ENCODE measurements at regions not wholly inside any gene's neighbourhood (a gene's known extent, or its start where the extent isn't known, plus 50 kb on each side); places are given as distances from the start of the nearest gene placed in this dataset.

DNA sequence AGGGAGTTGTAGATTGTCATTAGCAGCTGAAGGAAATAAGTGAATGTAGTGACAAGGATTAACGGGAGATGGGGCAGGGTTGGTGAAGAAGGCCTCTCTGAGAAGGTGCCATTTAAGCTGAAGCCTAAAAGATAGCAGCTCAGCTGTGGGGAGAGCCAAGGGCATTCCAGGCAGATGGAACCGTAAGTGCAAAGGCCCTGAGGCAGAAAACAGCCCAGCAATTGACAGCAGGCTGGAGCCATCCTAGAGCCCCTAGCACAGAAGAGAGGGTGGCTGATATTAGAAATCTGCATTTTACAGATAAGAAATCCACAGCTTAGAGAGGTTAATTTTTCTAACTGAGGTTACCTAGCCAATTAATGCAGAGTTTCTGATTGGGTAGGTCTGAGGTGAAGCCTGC is 374.5 kb upstream of the PROK2 start:
- intact Hi-C loops (cut with DNase I), result no loop called here
- Histone ChIP-seq H3K9me3 (no peaks in the 10 kb centered on the region), H3K27ac (no peak overlapping the region), H3K36me3 (no peaks in the 10 kb centered on the region), H3K4me3 (no peak overlapping the region), H3K27me3 (no peaks in the 10 kb centered on the region), H3K4me1 (peaks cover 0 to 27% (median 9%) of the 10 kb centered on the region in 4 donors)
- no peak for ATAC-seq
- TF ChIP-seq, protein P1, sequence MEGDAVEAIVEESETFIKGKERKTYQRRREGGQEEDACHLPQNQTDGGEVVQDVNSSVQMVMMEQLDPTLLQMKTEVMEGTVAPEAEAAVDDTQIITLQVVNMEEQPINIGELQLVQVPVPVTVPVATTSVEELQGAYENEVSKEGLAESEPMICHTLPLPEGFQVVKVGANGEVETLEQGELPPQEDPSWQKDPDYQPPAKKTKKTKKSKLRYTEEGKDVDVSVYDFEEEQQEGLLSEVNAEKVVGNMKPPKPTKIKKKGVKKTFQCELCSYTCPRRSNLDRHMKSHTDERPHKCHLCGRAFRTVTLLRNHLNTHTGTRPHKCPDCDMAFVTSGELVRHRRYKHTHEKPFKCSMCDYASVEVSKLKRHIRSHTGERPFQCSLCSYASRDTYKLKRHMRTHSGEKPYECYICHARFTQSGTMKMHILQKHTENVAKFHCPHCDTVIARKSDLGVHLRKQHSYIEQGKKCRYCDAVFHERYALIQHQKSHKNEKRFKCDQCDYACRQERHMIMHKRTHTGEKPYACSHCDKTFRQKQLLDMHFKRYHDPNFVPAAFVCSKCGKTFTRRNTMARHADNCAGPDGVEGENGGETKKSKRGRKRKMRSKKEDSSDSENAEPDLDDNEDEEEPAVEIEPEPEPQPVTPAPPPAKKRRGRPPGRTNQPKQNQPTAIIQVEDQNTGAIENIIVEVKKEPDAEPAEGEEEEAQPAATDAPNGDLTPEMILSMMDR (IDR thresholded peaks at IDR 0.05), result no peak
- no peak for TF ChIP-seq POLR2A (IDR thresholded peaks at IDR 0.05)
- WGBS (ENCODE audit: insufficient coverage, low coverage, low lambda C conversion rate, missing lambda C conversion rate), result 95% methylated on average over 2 of the region's 2 CpGs
- DNase-seq, result no peak

DNA sequence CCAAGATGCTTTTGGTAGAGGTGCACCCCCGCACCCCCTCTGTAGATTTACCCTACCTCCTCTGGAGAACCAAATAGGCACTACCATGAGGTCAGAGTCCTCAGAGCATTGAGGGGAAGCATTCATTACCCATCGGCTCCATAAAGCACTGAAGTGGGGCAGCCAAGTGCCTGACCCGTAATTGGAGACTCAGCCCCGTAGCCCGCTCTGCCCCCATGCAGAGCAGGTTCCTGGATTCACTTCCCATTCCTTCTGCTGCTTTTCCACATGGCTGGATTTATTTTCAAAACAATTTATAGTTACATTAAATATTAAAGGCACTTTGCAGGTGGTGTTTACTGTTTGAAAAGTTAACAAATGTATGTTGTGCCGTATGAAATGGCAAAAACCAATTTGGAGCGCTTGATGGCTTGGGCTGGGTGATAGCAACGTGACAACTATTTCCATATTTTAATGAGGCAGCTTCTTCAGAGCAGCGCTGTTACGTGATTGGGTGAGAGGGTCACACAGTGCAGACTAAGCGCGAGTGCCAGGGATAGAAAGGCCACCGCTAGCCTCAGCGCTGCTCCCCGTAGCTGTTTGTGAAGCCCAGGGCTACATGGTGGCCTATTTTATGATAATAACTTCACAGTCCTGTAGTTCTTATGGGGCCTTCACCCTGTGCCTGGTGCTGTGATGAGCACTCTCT is 373.8 kb upstream of the PROK2 start:
- Histone ChIP-seq H3K9me3 (no peaks in the 10 kb centered on the region), H3K4me3 (no peak overlapping the region), H3K27ac (no peak overlapping the region), H3K4me1 (peaks cover 0 to 33% (median 11%) of the 10 kb centered on the region in 4 donors), H3K27me3 (no peaks in the 10 kb centered on the region), H3K36me3 (no peaks in the 10 kb centered on the region)
- DNase-seq, result no peak
- no peak for ATAC-seq
- intact Hi-C loops (cut with DNase I), result no loop called here
- TF ChIP-seq, protein P1 (IDR thresholded peaks at IDR 0.05), result no peak
- TF ChIP-seq POLR2A (IDR thresholded peaks at IDR 0.05), result no peak
- WGBS (ENCODE audit: insufficient coverage, low coverage, low lambda C conversion rate, missing lambda C conversion rate), result 86% methylated on average over 10 of the region's 15 CpGs

DNA sequence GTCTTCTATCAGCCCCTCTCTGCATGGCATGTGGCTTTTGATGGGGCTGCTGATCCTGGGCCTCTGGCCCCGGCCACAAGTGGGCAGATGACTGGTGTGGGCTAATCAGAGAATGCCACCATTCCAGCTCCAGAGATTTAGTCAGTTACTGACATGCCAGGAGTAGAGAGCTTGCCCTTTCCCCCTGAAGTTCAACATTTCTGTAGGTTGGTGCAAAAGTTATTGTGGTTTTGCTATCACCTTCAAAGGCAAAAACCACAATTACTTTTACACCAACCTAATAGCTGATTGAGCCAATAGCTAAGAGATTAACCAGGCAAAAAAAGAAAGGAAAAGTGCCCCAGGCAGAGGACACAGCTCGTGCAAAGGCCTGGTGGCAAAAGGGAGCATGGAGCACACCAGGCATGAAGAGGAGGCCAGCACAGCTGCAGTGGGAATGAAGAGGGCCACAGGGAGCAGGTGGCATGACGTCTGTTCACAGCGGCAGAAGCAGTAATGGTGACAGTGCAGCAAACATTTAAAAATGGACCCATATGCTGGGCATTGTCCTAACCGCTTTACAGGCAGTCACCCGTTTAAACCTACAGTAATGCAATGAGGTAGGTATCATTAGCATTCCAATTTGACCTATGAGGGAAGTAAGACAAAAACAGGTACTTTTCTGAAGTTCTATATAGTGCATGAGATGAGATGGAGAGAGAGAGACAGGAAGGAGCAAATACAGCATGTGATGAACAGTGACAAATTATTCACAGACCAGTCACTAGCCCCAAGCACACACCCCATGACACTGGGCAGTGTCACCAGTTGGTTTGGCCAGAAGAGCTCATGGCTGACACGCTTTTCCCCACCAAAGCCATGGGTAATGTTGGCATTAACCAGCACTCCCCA is 373.0 kb upstream of the PROK2 start:
- intact Hi-C loops (cut with DNase I), result no loop called here
- H3K9me3 ChIP-seq, result no peaks in the 10 kb centered on the region

DNA sequence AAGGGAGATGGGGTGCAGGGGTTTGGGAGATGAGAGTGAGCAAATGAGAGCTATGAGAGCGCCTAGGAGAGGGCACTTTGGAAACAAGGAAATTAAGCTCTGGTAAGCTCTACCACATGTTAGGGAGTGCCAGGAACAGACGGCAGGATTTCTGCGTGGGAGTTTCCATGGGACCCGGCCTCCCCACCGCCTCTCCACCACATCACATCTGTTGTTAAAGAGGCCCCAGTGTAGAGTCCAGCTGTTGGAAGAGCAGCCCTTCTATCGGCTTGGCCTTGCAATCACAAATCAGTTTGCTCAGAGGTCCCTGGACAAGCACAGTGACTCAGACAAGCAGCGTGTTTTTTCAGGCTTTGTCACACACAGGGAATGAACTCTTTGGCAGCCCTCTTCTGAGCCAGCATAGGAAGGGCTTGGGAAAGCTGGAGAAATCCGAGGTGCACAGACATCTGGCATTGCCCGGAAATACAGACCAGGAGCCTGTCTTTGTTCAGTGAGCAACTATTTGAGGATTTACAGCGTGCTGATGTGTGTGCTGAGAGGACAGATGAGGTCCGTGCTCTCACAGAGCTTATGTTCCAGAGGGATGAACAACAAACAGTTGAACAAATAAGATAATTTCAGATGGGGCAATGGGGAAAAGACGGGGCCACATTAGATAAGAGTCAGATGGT is 370.6 kb upstream of the PROK2 start:
- H3K4me3 ChIP-seq, result no peak overlapping the region

More for the DNA sequence above, 373.0 kb upstream of the PROK2 start:
- Histone ChIP-seq H3K4me1 (peaks cover 0 to 39% (median 13%) of the 10 kb centered on the region in 4 donors), H3K27ac (no peak overlapping the region), H3K27me3 (no peaks in the 10 kb centered on the region), H3K4me3 (no peak overlapping the region), H3K36me3 (no peaks in the 10 kb centered on the region)
- DNase-seq (no peak), ATAC-seq (no peak)
- TF ChIP-seq, protein P1 (IDR thresholded peaks at IDR 0.05), result no peak
- TF ChIP-seq POLR2A (IDR thresholded peaks at IDR 0.05), result no peak
- 91% methylated on average over 5 of the region's 7 CpGs for WGBS (ENCODE audit: insufficient coverage, low coverage, low lambda C conversion rate, missing lambda C conversion rate)

More for the DNA sequence above, 370.6 kb upstream of the PROK2 start:
- ATAC-seq, result peak; percentile 46 to 63 (median 57)
- H3K27ac ChIP-seq, result peak overlapping the region; percentile 55 to 87 (median 76)
- 36% methylated on average over 6 of the region's 12 CpGs for WGBS (ENCODE audit: insufficient coverage, low coverage, low lambda C conversion rate, missing lambda C conversion rate)
- intact Hi-C loops (cut with DNase I), result no loop called here
- TF ChIP-seq POLR2A (IDR thresholded peaks at IDR 0.05), result peak; percentile 33
- TF ChIP-seq, protein P1 (IDR thresholded peaks at IDR 0.05), result no peak
- no peaks in the 10 kb centered on the region for H3K36me3 ChIP-seq
- peak in 2 of 3 donors; percentile 61 to 72 for DNase-seq
- H3K27me3 ChIP-seq, result no peaks in the 10 kb centered on the region
- peaks cover 0 to 52% (median 20%) of the 10 kb centered on the region in 4 donors for H3K4me1 ChIP-seq
- no peaks in the 10 kb centered on the region for H3K9me3 ChIP-seq

Measured in right lobe of liver (tissue), 6 donors.